Nephron progenitor cell (in vitro differentiated cells): ENCODE measurements at regions not wholly inside any gene's neighbourhood (a gene's known extent, or its start where the extent isn't known, plus 50 kb on each side); places are given as distances from the start of the nearest gene placed in this dataset.

Experiments used
- DNase-seq: peaks from one replicate; pipeline ENCODE4 v3.0.0; 2021
- H3K27ac Mint-ChIP-seq: 2 replicates; pipeline ENCODE4 v1.8.0; 2021; ENCODE audit warnings: mild to moderate bottlenecking, moderate library complexity, mixed read lengths
- H3K27me3 Mint-ChIP-seq: 2 replicates; pipeline ENCODE4 v1.8.0; 2021; ENCODE audit warnings: mild to moderate bottlenecking, low read depth, mixed read lengths; ENCODE audit not compliant: poor library complexity
- H3K36me3 Mint-ChIP-seq: 2 replicates; pipeline ENCODE4 v1.8.0; 2021; ENCODE audit warnings: low read depth, mixed read lengths
- H3K4me1 Mint-ChIP-seq: 2 replicates; pipeline ENCODE4 v1.8.0; 2021; ENCODE audit warnings: mixed read lengths
- H3K4me3 Mint-ChIP-seq: 2 replicates; pipeline ENCODE4 v1.8.0; 2021; ENCODE audit warnings: mild to moderate bottlenecking, moderate library complexity, mixed read lengths
- H3K9me3 Mint-ChIP-seq: 2 replicates; pipeline ENCODE4 v1.8.0; 2021; ENCODE audit warnings: mild to moderate bottlenecking, moderate library complexity, mixed read lengths
- CTCF ChIP-seq: fragments of 200-600 bp; sonication (generic); IDR thresholded peaks from 2 replicates; pipeline ENCODE4 v1.5.0; 2021; ENCODE audit warnings: antibody characterized with exemption

- no peak overlapping the region for H3K4me3 Mint-ChIP-seq
- H3K36me3 Mint-ChIP-seq = no peaks in the 10 kb centered on the region
- no peaks in the 10 kb centered on the region for H3K4me1 Mint-ChIP-seq
- no peak overlapping the region for H3K27ac Mint-ChIP-seq
- H3K27me3 Mint-ChIP-seq = no peaks in the 10 kb centered on the region
- H3K9me3 Mint-ChIP-seq = no peaks in the 10 kb centered on the region
- DNase-seq = no peak
- TF ChIP-seq CTCF = no peak
Observed at GRCh38 chr3:84141571-84141970, 817.2 kb upstream of the CADM2 start.

- no peaks in the 10 kb centered on the region for H3K9me3 Mint-ChIP-seq
- H3K36me3 Mint-ChIP-seq = no peaks in the 10 kb centered on the region
- no peak for TF ChIP-seq CTCF
- no peak overlapping the region for H3K4me3 Mint-ChIP-seq
- DNase-seq = no peak
- no peaks in the 10 kb centered on the region for H3K27me3 Mint-ChIP-seq
- no peak overlapping the region for H3K27ac Mint-ChIP-seq
- no peaks in the 10 kb centered on the region for H3K4me1 Mint-ChIP-seq
Observed at GRCh38 chr3:84165328-84165727, 793.5 kb upstream of the CADM2 start.

GRCh38 chr3:84175449-84175848 is 783.3 kb upstream of the CADM2 start:
- Mint-ChIP-seq H3K9me3 (peaks cover 11% of the 10 kb centered on the region), H3K4me1 (no peaks in the 10 kb centered on the region), H3K4me3 (no peak overlapping the region), H3K36me3 (no peaks in the 10 kb centered on the region), H3K27ac (no peak overlapping the region), H3K27me3 (peaks cover 3% of the 10 kb centered on the region)
- no peak for DNase-seq
- no peak for TF ChIP-seq CTCF

- H3K27ac Mint-ChIP-seq = no peak overlapping the region
- no peaks in the 10 kb centered on the region for H3K4me1 Mint-ChIP-seq
- no peak for TF ChIP-seq CTCF
- H3K36me3 Mint-ChIP-seq = no peaks in the 10 kb centered on the region
- peaks cover 3% of the 10 kb centered on the region for H3K9me3 Mint-ChIP-seq
- DNase-seq = no peak
- no peak overlapping the region for H3K4me3 Mint-ChIP-seq
- no peaks in the 10 kb centered on the region for H3K27me3 Mint-ChIP-seq
Observed at GRCh38 chr3:84184937-84185336, 773.9 kb upstream of the CADM2 start.

- TF ChIP-seq CTCF = no peak
- Mint-ChIP-seq H3K9me3 (peaks cover 37% of the 10 kb centered on the region), H3K36me3 (peaks cover 4% of the 10 kb centered on the region), H3K4me3 (no peak overlapping the region), H3K27ac (no peak overlapping the region), H3K4me1 (no peaks in the 10 kb centered on the region), H3K27me3 (no peaks in the 10 kb centered on the region)
- no peak for DNase-seq
Observed at GRCh38 chr3:84194029-84194428, 764.8 kb upstream of the CADM2 start.

GRCh38 chr3:84209474-84209873 is 749.3 kb upstream of the CADM2 start:
- Mint-ChIP-seq H3K27me3 (no peaks in the 10 kb centered on the region), H3K4me3 (no peak overlapping the region), H3K9me3 (peaks cover 17% of the 10 kb centered on the region), H3K4me1 (no peaks in the 10 kb centered on the region), H3K27ac (no peak overlapping the region), H3K36me3 (no peaks in the 10 kb centered on the region)
- no peak for TF ChIP-seq CTCF
- no peak for DNase-seq
